HG02642 (cell line): ENCODE measurements at regions not wholly inside any gene's neighbourhood (a gene's known extent, or its start where the extent isn't known, plus 50 kb on each side); places are given as distances from the start of the nearest gene placed in this dataset.
"Not testable (repeated sequence)": the region's sequence is repeated elsewhere in the genome, so short reads cannot be mapped to it uniquely, and the experiment has no call there.

Source experiments
- ATAC-seq: cut with Tn5 transposase; IDR thresholded peaks from one replicate; pipeline ENCODE4 v1.9.1; 2021; ENCODE audit warnings: mild to moderate bottlenecking; ENCODE audit not compliant: unreplicated experiment, poor library complexity

DNA sequence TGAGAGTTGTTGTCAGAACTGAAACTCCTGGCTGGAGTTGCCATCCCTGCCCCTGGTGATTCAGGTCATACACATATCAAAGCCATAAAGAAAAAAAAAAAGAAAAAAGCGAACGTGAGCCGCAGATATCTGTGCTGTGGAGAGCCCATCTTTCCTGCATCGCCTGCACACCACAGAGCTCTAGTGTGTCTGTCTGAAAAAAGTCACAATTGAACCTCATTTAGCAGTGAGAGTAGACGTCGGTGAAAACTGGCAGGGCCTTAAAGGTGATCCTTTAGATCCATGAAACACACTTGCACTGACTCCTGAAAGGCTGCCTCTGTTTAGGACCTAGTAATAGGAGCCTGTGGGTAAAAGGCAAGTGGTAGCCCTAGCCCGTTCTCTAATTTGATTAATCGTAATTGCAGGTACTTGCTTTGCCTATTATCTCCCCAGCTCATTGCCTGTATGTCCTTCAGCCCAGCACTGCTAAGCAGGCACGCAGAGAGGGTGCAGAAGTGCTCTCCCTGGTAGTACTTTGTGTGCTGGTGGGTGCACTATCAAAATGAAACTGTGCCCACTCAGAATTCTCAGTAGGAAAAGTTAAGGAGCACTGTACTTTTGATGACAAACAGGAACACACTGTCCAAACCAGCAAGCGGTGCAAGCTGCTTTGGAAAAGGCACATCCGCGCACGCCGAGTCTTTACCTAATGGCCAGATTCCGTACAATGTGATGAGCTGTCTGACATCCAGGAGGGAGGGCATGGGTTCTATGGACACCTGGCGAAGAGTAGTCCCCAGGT lies 103.5 kb upstream of the ASB18 start:
- ATAC-seq, result no peak

DNA sequence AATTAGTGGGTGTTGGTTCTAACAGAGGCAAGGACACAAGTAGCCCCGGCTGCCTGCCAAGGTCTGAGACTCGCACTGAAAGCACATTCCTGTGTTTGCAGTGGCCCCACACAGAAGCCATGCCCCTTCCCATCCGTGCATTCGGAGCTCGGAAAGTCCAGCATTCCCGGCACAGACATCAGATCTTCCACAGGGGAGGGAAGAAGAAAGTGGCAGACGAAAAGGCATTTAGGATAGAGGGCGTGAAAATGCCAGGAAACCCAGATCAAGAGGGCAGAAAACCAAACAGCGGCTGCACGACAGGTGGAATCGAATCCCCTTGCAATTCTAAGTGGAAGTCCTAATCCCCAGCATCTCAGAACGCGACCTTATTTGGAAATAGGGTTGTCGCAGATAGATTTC lies 105.5 kb upstream of the ASB18 start:
- ATAC-seq, result no peak

DNA sequence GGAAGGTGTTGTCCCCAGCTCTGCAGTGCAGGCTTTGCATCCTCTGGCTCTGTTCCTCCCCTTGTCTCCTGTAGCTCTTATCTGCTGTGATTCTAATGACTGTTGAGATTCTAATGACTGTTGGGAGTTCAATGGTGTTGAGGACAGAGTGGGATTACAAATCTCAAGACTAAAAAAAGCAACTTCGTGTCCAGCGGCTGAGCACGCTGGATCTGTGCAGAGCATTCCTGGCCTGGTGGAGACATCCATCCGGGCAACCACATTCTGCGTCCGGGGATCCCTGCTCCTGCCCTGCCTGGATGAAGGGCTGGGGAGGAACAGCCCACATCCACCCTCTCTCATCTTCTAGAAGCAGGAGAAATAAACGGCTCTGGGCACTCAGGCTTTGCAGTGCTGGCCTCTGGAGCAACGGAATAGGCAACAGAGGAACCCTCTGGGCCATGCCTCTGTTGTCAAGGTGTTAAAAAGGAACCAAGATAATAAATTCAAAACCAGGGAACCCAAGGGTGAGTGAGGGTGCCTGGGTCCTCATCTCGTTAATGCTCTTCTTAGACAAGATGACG lies 106.7 kb upstream of the ASB18 start:
- no peak for ATAC-seq

DNA sequence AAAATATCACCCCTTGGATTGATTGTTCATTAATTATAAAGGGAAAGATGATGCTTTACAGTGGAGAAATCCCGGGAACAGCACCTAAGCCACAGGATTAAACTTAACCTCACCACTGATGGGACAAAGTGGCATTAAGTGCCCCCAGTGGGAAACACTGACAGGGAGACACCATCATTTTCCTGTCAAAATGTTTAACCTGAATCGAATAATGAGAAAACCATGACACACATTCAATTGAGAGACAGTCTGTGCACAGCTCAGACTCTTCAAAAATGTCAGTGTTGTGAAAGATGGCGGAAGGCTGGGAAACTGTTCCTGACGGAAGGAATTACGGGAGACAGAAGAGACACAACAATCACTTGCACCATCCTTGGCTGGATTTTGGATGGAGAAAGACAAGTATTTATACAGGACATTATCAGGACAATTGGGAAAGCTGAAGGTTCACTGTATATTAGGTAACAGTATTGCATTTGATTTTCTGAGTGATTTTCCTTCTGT lies 111.8 kb upstream of the ASB18 start:
- no peak for ATAC-seq

DNA sequence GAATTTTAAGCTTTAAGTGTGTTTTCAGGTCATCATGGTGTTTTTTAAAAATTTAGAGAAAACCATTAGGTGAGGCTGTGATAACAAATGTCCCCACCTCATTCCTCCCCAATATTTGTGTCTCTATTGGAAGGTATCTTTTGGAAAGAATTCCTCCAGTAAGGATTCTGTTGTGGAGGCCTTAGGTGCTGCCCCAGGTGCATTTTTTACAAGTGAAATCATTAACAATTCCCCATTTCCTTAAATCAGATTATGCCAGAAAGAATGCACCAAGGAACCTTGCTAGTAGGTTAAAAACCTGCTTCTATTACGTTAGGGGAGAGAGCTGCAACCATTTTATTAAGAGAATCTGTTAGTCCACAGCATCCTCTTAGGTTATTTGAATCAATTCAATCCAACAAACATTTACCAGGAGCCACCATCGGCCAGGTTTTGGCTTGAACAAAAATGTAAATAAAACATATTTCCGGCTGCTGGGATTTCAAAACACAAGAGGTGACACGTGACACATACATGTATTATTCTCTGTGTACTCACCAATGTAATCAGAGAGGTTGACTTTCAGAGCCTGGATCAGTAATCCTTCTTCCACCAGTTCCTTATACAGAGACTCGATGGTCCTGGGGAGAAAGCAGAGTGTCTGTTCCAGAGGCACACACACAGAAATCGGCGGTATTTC lies 112.5 kb upstream of the ASB18 start:
- ATAC-seq, result no peak

DNA sequence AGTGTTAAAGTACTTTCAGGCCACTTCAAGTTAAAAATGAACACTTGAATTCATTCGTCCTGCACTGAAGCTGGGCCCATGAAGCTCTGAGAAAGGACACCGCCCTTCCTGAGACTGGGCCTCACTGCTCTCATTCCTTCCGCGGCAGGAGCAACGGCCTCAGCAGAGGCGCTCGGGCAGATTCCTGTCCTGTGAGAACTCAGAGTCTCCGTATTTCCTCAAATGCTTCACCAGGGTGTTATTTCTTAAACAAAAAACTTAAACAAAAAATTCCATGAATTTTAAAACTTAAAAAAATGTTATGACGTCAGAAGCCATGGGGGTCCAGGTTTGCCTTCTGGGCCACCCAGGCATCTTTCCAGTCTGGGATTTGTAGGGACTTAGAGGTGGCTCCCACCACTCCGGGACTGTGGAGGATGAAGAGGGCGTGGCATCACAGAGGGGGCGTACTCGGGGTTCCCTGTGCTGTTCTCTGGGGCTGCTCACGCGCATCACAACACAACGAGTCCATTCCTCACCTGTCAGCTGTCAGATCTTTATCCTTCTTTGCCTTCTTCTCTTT lies 115.9 kb upstream of the ASB18 start:
- ATAC-seq, result no peak

DNA sequence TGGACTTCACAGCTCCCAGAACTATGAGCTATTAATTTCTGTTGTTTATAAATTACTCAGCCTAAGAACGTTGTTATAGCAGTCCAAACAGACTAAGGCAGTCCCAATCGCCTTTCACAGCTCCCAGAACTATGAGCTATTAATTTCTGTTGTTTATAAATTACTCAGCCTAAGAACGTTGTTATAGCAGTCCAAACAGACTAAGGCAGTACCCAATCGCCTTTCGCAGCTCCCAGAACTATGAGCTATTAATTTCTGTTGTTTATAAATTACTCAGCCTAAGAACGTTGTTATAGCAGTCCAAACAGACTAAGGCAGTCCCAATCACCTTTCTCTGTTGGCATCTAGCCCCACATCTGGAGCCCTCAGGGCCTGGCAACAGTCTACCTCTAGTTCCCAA lies 117.0 kb upstream of the ASB18 start:
- ATAC-seq, result not testable (repeated sequence)

DNA sequence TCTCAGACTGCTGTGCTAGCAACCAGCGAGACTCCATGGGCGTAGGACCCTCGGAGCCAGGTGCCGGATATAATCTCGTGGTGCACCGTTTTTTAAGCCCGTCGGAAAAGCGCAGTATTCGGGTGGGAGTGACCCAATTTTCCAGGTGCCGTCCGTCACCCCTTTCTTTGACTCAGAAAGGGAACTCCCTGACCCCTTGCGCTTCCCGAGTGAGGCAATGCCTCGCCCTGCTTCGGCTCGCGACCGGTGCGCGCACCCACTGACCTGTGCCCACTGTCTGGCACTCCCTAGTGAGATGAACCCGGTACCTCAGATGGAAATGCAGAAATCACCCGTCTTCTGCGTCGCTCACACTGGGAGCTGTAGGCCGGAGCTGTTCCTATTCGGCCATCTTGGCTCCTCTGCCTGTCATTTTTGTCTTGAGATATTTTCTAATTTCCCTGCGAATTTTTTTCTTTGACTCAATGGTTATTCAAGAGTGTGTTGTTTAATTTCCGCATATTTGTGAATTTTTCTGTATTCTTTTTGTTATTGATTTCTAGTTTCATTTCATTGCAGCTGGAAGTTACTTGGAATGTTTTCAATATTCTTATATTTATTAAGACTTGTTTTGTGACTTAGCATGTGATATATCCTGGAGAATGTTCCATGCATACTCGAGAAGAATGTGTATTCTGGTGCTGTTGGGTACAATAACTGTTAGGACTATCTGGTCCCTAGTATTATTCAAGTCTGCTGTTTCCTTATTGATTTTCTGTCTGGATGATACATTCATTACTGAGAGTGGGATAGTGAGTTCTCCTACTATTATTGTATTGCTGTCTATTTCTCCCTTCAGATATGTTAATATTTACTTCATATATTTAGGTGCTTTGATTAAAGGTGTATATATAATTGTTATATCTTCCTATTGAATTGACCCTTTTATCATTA lies 125.3 kb upstream of the ASB18 start:
- not testable (repeated sequence) for ATAC-seq

DNA sequence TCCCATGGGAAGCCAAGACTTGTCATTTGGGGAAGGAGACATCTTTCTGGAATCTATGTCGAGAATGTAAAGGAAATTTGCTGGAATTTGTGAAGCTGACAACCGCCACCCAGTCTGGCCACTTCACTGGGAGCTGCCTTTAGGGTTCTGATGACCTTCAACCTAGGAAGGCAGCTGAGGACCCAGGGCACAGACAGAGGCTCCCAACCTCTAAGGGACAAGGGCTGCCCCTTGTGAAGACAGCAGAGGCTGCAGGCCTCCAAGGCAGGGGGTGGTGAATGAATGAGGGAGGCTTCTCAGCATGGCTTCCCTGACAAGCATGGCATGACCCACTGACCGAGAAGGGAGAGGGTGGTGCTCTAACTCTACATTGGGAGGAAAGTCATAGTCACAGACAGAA lies 128.9 kb upstream of the ASB18 start:
- ATAC-seq, result no peak

DNA sequence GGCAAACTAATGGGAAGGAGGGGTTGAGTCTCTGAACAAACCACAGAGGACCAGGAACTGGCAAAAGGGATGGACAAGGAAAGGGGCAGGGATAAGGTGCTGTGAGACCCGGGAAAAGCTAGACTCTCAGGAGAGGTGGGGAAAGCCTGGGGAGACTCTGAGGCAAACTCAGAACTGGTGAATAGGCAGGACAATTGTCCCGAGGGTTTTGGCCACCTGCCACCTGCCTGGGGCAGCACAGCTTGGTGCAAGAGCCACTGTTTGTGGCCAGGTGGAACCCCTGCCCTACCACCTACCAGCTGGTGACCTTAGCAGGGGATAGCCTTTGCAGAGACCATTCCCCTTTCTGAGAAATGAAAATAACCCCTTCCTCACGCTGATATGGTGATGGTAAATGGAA lies 129.4 kb upstream of the ASB18 start:
- ATAC-seq, result no peak

DNA sequence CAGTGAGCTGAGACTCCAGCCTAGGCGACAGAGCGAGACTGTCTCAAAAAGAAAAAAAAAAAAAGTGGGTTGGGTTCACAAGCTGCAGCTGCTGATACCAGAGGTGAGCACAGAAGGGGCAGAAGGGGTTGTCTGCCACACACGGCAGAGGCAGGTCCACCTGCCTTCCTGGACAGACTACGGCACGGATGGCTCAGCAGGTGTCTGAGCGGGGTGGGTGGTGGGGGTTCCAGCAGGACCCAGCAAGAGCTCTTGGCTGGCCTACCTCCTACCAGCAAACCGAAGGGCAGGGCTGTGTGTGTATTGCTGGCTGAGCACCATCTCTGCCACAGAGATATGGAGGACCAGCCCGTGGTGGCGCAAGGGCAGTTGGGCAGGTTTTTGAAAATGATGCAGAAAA lies 130.4 kb upstream of the ASB18 start:
- ATAC-seq, result no peak

DNA sequence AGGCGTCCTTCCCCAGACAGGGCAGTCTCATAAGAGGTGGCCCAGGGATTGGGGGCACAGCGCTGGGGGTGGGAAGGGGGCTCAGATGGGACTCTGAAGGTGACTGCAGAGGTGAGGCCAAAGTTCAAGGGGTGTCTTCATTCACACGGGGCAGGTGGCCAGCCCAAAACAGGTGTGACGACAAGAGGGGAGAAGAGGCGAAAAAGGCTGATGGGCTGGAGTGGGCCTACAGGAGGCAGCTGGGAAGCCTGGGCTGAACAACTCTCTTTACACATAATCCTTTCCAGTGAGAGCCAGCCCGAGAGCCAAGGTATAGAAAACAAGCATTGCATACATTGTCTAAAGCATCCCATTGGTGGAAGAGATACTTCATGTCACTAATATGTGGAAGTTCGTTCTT lies 130.9 kb upstream of the ASB18 start:
- ATAC-seq, result no peak

DNA sequence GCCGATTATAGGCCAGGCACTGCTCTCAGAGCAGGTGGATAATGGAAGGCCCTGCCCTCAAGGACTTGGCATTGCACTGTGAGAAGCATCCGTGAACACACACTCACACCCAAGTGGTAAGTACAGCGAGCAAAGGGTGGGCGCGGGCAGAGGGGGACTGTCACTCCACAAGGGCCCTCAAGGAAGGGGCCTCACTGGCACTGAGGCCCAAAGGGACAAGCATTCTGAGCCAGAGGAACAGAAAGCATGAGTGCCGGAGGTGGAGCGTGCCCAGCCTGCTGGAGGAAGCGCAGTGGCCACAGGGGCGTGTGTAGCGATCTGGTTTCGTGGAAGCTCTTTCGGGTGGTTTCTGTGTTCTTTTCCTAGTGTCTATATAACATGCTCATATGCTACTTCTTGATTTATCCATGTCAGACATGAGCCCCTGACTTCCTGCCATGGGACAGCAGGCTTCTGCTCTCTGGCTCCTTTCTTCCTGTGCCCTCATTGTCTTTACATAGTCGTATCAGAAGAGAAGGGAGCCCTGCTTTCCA lies 132.7 kb upstream of the ASB18 start:
- no peak for ATAC-seq

DNA sequence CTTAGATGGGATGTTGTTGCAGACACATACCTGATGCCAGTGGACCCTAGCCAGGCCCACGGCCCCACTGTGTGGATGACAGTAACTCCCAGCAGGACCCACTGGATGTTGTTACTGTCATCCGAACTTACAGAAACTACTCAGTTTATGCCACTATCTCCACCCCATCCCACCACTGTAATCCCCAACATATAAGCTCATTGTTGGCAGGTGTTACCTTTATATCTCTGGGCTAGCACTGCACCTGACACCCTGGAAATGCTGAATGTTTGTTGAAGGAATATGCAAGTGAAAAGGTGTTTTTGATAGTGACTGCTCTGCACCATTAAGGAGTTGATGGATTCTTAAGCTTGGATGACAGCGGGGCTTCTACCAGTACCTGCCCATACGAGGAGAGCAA lies 133.5 kb upstream of the ASB18 start:
- ATAC-seq, result no peak

DNA sequence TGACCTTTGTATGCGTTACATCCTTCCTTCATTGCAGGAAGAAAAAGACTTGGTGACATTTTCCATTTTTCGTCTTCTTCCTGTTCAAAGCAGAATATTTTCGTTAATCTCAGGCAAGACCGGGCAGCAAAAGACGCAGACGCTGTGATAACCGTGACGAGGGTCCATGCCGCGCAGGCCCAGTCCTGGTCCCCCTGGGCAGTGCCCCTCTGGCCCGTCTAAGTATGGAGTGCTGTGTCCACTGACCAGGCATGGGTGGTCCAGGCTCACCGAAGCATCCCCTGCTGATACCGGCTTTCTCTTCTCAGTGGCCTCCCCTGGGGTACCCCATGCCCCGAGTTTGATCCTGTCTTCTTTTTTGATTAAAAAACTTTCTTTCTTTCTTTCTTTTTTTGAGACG lies 135.2 kb upstream of the ASB18 start:
- no peak for ATAC-seq

DNA sequence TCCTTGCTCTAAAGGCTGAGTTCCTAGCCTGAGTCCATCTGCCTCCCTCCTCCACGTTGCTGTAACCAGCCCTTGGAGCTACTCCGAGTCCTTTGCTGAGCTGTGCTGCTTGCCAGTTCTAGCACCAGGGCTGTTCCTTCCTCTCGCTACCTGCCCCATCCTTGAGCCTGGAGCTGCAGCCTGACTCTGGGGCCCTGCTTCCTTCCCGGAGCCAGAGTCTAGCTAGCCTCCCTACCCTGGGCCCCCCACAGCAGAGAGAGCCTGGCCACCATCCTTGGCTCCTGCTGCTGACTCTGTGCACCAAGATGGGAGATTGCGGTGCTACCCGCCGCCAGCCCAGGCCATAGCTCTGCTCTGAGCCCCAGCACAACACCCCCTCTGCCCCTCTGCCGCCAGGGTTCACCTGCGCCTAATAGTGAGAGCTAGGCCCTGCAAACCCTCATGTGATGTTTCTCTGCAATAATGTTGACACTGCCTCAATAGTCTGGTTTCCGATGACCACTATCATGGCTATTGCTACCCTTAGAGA lies 135.9 kb upstream of the ASB18 start:
- ATAC-seq, result no peak

DNA sequence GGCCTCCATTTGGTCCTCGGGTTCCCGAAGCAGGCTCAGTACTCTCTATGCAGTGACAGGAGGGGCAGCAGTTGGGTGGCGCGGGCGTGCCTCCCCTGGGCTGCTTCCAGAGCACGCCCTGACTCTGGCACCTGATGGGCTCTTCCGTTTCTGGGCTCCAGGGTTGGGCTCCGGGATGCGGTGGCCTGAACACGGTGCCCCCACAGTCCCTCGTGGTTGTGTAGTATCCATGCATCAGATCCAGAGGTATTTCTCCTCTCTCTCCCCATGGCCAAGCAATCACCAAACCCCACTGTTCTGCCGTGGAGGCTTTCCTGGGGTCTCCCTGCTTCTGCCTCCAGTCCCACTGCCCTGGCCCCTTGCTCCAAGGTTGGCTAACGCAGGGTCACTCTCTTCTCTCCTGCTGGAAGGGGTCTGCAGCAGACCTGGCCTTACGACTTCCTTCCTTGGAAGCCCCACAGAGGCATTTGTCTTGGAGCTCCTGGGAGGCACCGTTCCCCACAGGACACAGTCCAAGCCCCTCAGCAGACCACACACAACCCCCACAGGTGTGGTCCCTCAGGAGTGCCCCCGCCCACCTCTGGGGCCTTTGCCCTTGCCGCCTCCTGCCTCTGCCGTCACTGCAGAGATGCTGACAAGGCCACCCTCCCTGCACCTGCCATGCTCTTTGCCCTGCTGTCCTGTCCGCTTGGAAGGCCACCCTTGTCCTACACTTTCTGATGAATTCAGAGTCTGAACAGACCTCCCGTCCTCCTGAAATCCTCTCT lies 136.6 kb upstream of the ASB18 start:
- ATAC-seq, result no peak

DNA sequence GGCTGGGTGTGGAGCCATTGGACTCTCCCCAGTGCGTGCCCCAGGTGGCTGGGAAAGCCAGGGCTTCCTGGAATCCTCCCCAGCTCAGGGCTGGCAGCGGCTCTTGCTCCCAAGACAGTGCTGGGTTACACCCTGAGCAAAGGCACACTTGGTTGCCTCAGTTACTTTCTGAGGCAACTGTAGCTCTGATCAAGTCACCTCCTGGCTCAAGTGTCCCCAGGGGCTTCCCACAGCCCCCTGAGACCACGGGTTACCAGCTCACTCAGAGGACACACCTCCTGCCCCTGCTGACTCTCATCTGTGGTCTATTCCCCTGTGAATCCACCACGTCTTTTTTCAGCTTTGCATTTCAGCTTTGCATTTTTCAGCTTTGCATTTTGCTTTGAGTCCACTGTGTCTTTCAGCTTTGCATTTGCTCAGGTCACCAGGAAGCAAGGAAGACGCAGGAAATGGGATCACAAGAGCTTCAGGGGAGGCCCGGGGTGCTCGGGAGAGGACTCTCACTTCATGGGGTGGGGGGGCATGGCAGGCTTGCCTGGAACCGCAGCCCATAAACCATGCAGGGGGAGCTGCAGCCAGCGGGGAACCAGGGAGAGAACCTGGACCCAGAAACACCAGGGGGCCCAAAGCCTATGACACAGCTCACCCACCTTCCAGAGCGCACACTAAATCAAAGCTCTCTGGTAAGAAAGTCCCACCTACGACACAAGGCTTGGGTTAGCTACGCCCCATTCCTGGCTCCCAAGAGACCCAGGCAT lies 138.0 kb upstream of the ASB18 start:
- no peak for ATAC-seq
